B cell (primary cell): ENCODE measurements at regions not wholly inside any gene's neighbourhood (a gene's known extent, or its start where the extent isn't known, plus 50 kb on each side); places are given as distances from the start of the nearest gene placed in this dataset.

Experiments
- ATAC-seq: fragments of 200-7000 bp; cut with Tn5 transposase; one replicate; pipeline ENCODE4 v1.10.0; 2021; ENCODE audit warnings: low read depth, mild to moderate bottlenecking, moderate number of reproducible peaks, moderate library complexity
- CTCF ChIA-PET: fragments of 350-600 bp; sonication (Branson Sonifier 250); formaldehyde crosslinking; loops from one replicate; lab custom pipeline; 2021; ENCODE audit warnings: antibody characterized with exemption, inconsistent platforms; lab: Charles Lee
- POLR2A ChIA-PET: fragments of 350-600 bp; sonication (Branson Sonifier 250); formaldehyde crosslinking; loops from one replicate; lab custom pipeline; 2021; ENCODE audit warnings: antibody characterized with exemption; lab: Charles Lee
- DNase-seq: peaks from one replicate; pipeline ENCODE4 v3.0.0; 2013
- H2AFZ ChIP-seq: 2 replicates; pipeline ENCODE4 v1.6.1; 2012; ENCODE audit warnings: mild to moderate bottlenecking, low read depth, low read length; ENCODE audit not compliant: insufficient read depth, poor library complexity, severe bottlenecking
- H3K27ac ChIP-seq, 2 donors: 1 replicate in 1 of 2; 2 replicates in 1 of 2; pipeline ENCODE4 v1.5.1; 2012 to 2013; ENCODE audit warnings: low read length in 2 of 2, mild to moderate bottlenecking in 2 of 2, moderate library complexity in 1 of 2
- H3K27me3 ChIP-seq, 4 experiments: fragments of 200-600 bp in 1 of 4; sonication (generic) in 1 of 4; replicated peaks in 1 of 4; 1 replicate in 2 of 4; 2 replicates in 2 of 4; pipeline versions ENCODE4 v1.6.1 to v1.7.0; 2013 to 2016; ENCODE audit warnings: low read length in 3 of 4, mild to moderate bottlenecking in 2 of 4, mixed read lengths in 1 of 4, moderate library complexity in 1 of 4; ENCODE audit not compliant: insufficient read depth in 4 of 4, control insufficient read depth in 3 of 4; ENCODE audit errors: control extremely low read depth in 1 of 4
- H3K36me3 ChIP-seq, 2 experiments: replicated peaks in 1 of 2; 1 replicate in 1 of 2; 2 replicates in 1 of 2; pipeline versions ENCODE4 v1.6.1 to v1.7.1; 2013; ENCODE audit warnings: low read length in 1 of 2; ENCODE audit not compliant: insufficient read depth in 2 of 2, control insufficient read depth in 1 of 2; ENCODE audit errors: control extremely low read depth in 1 of 2, extremely low read depth in 1 of 2
- H3K4me1 ChIP-seq, 2 donors: fragments of 200-600 bp in 1 of 2; sonication (generic) in 1 of 2; 1 replicate in 1 of 2; 2 replicates in 1 of 2; pipeline versions ENCODE4 v1.5.1 to v1.6.1; 2013 to 2017; ENCODE audit warnings: low read length in 2 of 2; ENCODE audit not compliant: control insufficient read depth in 2 of 2, insufficient read depth in 2 of 2
- H3K4me2 ChIP-seq: replicated peaks from 2 replicates; pipeline ENCODE3; 2012; ENCODE audit warnings: mild to moderate bottlenecking, low read depth, low read length; ENCODE audit not compliant: poor library complexity, severe bottlenecking
- H3K4me3 ChIP-seq, 5 experiments: fragments of 200-600 bp in 1 of 5; sonication (generic) in 1 of 5; 1 replicate in 3 of 5; 2 replicates in 2 of 5; pipeline versions ENCODE4 v1.5.1 to v1.7.0; 2011 to 2016; ENCODE audit warnings: low read length in 4 of 5, mild to moderate bottlenecking in 4 of 5, low read depth in 2 of 5, control low read depth in 1 of 5, moderate library complexity in 1 of 5; ENCODE audit not compliant: insufficient read depth in 1 of 5; ENCODE audit errors: control extremely low read depth in 1 of 5, extremely low read depth in 1 of 5
- H3K79me2 ChIP-seq: fragments of 200-600 bp; sonication (generic); one replicate; pipeline ENCODE4 v1.6.0; 2016; ENCODE audit warnings: low read length; ENCODE audit not compliant: control insufficient read depth, insufficient read depth
- H3K9ac ChIP-seq: fragments of 200-600 bp; sonication (generic); 2 replicates; pipeline ENCODE4 v1.6.1; 2017; ENCODE audit warnings: mild to moderate bottlenecking, low read length, moderate library complexity
- H3K9me3 ChIP-seq, 3 donors: one replicate each; pipeline versions ENCODE4 v1.6.1 to v1.7.1; 2013; ENCODE audit warnings: low read length in 2 of 3; ENCODE audit not compliant: control insufficient read depth in 2 of 3, insufficient read depth in 1 of 3; ENCODE audit errors: control extremely low read depth in 1 of 3
- H4K20me1 ChIP-seq: 2 replicates; pipeline ENCODE4 v1.6.0; 2012; ENCODE audit warnings: mild to moderate bottlenecking, low read length; ENCODE audit not compliant: insufficient read depth, control insufficient read depth, poor library complexity, severe bottlenecking
- H3K27ac Mint-ChIP-seq: one replicate; pipeline ENCODE4 v1.8.0; 2021; ENCODE audit warnings: mixed read lengths
- H3K27me3 Mint-ChIP-seq: one replicate; pipeline ENCODE4 v1.8.0; 2021; ENCODE audit warnings: mixed read lengths
- H3K4me1 Mint-ChIP-seq: one replicate; pipeline ENCODE4 v1.8.0; 2021; ENCODE audit warnings: mixed read lengths
- H3K4me3 Mint-ChIP-seq: one replicate; pipeline ENCODE4 v1.8.0; 2021; ENCODE audit warnings: mixed read lengths
- H3K9me3 Mint-ChIP-seq: one replicate; pipeline ENCODE4 v1.8.0; 2022; ENCODE audit warnings: mixed read lengths; ENCODE audit not compliant: insufficient read depth
- CTCF ChIP-seq: fragments of 200-600 bp; IDR thresholded peaks from one replicate; pipeline ENCODE4 v1.8.0; 2022; ENCODE audit warnings: antibody characterized with exemption, mild to moderate bottlenecking
- EZH2 ChIP-seq: IDR thresholded peaks from 2 replicates; pipeline ENCODE4 v1.6.1; 2012; ENCODE audit warnings: borderline replicate concordance, low read depth, mild to moderate bottlenecking, moderate library complexity, low read length; ENCODE audit not compliant: insufficient read depth, poor library complexity, severe bottlenecking
- WGBS: methylation state at CpG from one replicate; pipeline ENCODE4 v1.1.5; 2013; ENCODE audit warnings: missing lambda C conversion rate; ENCODE audit not compliant: insufficient coverage; 5-methylcytosine and 5-hydroxymethylcytosine counted together
- intact Hi-C: fragments of 100-400 bp; cut with micrococcal nuclease; formaldehyde crosslinking; loops from one replicate; pipeline ENCODE4 v1.10.0; 2022

- ChIA-PET CTCF (no interaction called here), POLR2A (no interaction called here)
- no peaks in the 10 kb centered on the region for H3K36me3 ChIP-seq
- Mint-ChIP-seq H3K4me3 (no peak overlapping the region), H3K9me3 (peaks cover 2% of the 10 kb centered on the region), H3K27me3 (no peaks in the 10 kb centered on the region), H3K4me1 (no peaks in the 10 kb centered on the region), H3K27ac (no peak overlapping the region)
- intact Hi-C loops: no loop called here
- no peak overlapping the region for H2AFZ ChIP-seq
- H3K27me3 ChIP-seq: no peaks in the 10 kb centered on the region
- H3K4me1 ChIP-seq: no peaks in the 10 kb centered on the region
- WGBS: 87% methylated on average over 21 of the region's 25 CpGs
- no peak overlapping the region for H3K27ac ChIP-seq
- H3K9me3 ChIP-seq: peaks cover 0 to 17% (median 0%) of the 10 kb centered on the region in 3 donors
- no peak overlapping the region for H3K4me2 ChIP-seq
- DNase-seq (no peak), ATAC-seq (no peak)
- H3K79me2 ChIP-seq: no peaks in the 10 kb centered on the region
- no peaks in the 10 kb centered on the region for H4K20me1 ChIP-seq
- no peak overlapping the region for H3K4me3 ChIP-seq
- TF ChIP-seq EZH2 (no peak), CTCF (no peak)
- no peak overlapping the region for H3K9ac ChIP-seq
Measured at GRCh38 chr10:83222832-83223742, 916.2 kb upstream of the GHITM start.

DNA sequence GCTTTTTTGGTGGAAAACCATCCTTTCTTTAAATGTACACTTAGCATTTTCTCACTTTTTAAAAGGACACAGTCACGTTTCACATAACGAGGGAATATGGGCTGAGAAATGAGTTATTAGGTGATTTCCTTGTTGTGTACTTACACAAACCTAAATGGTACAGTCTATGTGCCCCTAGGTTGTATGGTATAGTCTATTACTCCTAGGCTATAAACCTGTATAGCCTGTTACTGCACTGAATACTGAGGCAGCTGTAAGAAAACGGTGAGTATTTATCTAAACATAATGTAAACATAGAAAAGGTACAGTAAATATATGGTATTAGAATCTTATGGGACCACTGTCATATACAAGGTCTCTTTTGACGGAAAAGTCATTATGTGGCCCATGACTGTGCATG is 913.5 kb upstream of the GHITM start:
- Histone ChIP-seq H3K4me1 (no peaks in the 10 kb centered on the region), H3K27me3 (no peaks in the 10 kb centered on the region), H2AFZ (no peak overlapping the region), H3K4me2 (no peak overlapping the region), H3K4me3 (no peak overlapping the region), H3K36me3 (no peaks in the 10 kb centered on the region), H4K20me1 (no peaks in the 10 kb centered on the region), H3K79me2 (no peaks in the 10 kb centered on the region), H3K9ac (no peak overlapping the region), H3K9me3 (peaks cover 0 to 10% (median 0%) of the 10 kb centered on the region in 3 donors), H3K27ac (no peak overlapping the region)
- Mint-ChIP-seq H3K4me3 (no peak overlapping the region), H3K4me1 (no peaks in the 10 kb centered on the region), H3K27me3 (no peaks in the 10 kb centered on the region), H3K27ac (no peak overlapping the region), H3K9me3 (peaks cover 2% of the 10 kb centered on the region)
- no peak for DNase-seq
- TF ChIP-seq EZH2 (no peak), CTCF (no peak)
- ChIA-PET POLR2A (no interaction called here), CTCF (no interaction called here)
- ATAC-seq: no peak
- intact Hi-C loops: no loop called here
- no CpG with 5 or more reads among the region's 4 CpGs for WGBS
